ENCODE measurements at regions not wholly inside any gene's neighbourhood (a gene's known extent, or its start where the extent isn't known, plus 50 kb on each side); places are given as distances from the start of the nearest gene placed in this dataset.
"Not testable (repeated sequence)": the region's sequence is repeated elsewhere in the genome, so short reads cannot be mapped to it uniquely, and the experiment has no call there.

DNA sequence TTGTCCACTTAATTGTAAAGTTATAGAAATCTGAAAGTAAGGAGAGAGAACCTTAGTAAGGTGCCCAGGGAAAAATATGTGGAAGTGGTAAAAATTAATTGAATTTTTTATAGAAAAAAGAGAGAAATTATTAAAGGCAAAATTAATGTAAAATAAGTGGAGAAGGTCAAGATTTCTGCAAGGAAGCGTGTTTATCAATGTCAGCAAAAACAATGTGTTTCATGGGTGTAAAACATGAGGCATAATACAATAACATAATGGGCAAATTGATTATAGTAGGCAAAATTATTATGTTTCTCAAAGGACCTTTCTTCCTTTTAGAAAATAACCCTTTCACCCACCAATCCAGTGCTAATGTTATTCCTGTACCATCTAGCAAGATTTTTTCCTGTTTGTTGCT, 1520.1 kb downstream of the REEP3 start:
- TF ChIP-seq, protein P1, sequence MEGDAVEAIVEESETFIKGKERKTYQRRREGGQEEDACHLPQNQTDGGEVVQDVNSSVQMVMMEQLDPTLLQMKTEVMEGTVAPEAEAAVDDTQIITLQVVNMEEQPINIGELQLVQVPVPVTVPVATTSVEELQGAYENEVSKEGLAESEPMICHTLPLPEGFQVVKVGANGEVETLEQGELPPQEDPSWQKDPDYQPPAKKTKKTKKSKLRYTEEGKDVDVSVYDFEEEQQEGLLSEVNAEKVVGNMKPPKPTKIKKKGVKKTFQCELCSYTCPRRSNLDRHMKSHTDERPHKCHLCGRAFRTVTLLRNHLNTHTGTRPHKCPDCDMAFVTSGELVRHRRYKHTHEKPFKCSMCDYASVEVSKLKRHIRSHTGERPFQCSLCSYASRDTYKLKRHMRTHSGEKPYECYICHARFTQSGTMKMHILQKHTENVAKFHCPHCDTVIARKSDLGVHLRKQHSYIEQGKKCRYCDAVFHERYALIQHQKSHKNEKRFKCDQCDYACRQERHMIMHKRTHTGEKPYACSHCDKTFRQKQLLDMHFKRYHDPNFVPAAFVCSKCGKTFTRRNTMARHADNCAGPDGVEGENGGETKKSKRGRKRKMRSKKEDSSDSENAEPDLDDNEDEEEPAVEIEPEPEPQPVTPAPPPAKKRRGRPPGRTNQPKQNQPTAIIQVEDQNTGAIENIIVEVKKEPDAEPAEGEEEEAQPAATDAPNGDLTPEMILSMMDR (IDR thresholded peaks at IDR 0.05; ENCODE audit: insufficient read depth in 1 of 2, low read depth in 1 of 2, low read length in 1 of 2, severe bottlenecking in 1 of 2, unreplicated experiment in 1 of 2), result no peak

DNA sequence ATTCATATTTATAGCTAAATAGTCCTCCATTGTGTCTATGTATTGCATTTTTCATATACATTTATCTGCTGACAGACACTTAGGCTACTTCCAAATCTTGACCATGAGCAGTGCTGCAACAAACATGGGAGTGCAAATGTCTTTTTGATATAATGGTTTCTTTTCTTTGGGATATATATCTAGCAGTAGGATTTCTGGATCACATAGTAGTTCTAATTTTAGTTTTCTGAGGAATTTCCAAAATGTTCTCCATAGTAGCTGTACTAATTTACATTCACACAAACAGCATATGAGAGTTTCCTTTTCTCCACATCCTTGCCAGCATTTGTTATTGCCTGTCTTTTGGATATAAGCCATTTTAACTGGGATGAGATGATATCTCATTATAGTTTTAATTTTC, 1521.3 kb downstream of the REEP3 start:
- Mint-ChIP-seq H3K4me3 (ENCODE audit: unreplicated experiment) (no peak overlapping the region), H3K9me3 (ENCODE audit: unreplicated experiment) (peaks cover 21% of the 10 kb centered on the region), H3K27me3 (ENCODE audit: insufficient read depth, unreplicated experiment) (no peaks in the 10 kb centered on the region), H3K4me1 (ENCODE audit: low read depth, unreplicated experiment) (no peaks in the 10 kb centered on the region), H3K27ac (ENCODE audit: unreplicated experiment) (no peak overlapping the region), H3K36me3 (ENCODE audit: insufficient read depth, unreplicated experiment) (no peaks in the 10 kb centered on the region)
- intact Hi-C loops (cut with micrococcal nuclease; ENCODE audit: unreplicated experiment), result no loop called here
- no TSS peak for BruUV-seq (replicated peaks)
- Histone ChIP-seq H3K36me3 (ENCODE audit: control insufficient read depth, insufficient read depth, low read length) (no peaks in the 10 kb centered on the region), H3K9me3 (no peaks in the 10 kb centered on the region; the same call in 1 of the 2 replicates), H3K4me1 (no peaks in the 10 kb centered on the region), H3K4me3 (ENCODE audit: low read depth, low read length) (no peak overlapping the region), H3K27me3 (replicated peaks; ENCODE audit: control insufficient read depth, insufficient read depth, low read length) (no peaks in the 10 kb centered on the region)
- TF ChIP-seq, protein P1 (IDR thresholded peaks at IDR 0.05; ENCODE audit: insufficient read depth in 1 of 2, low read depth in 1 of 2, low read length in 1 of 2, severe bottlenecking in 1 of 2, unreplicated experiment in 1 of 2), result no peak
- DNase-seq, result no peak
- ChIA-PET CTCF (no interaction called here), POLR2A (no interaction called here)

More for the DNA sequence above, 1520.1 kb downstream of the REEP3 start:
- no peaks in the 10 kb centered on the region for H3K4me1 Mint-ChIP-seq (ENCODE audit: low read depth, unreplicated experiment)
- Histone ChIP-seq H3K36me3 (ENCODE audit: control insufficient read depth, insufficient read depth, low read length) (no peaks in the 10 kb centered on the region), H3K27me3 (replicated peaks; ENCODE audit: control insufficient read depth, insufficient read depth, low read length) (no peaks in the 10 kb centered on the region), H3K9me3 (no peaks in the 10 kb centered on the region; the same call in 1 of the 2 replicates), H3K4me3 (ENCODE audit: low read depth, low read length) (no peak overlapping the region), H3K4me1 (no peaks in the 10 kb centered on the region)
- no peaks in the 10 kb centered on the region for H3K36me3 Mint-ChIP-seq (ENCODE audit: insufficient read depth, unreplicated experiment)
- intact Hi-C loops (cut with micrococcal nuclease; ENCODE audit: unreplicated experiment), result no loop called here
- H3K27ac Mint-ChIP-seq (ENCODE audit: unreplicated experiment), result no peak overlapping the region
- peaks cover 29% of the 10 kb centered on the region for H3K9me3 Mint-ChIP-seq (ENCODE audit: unreplicated experiment)
- ChIA-PET CTCF (no interaction called here), POLR2A (no interaction called here)
- no peak for DNase-seq
- no peaks in the 10 kb centered on the region for H3K27me3 Mint-ChIP-seq (ENCODE audit: insufficient read depth, unreplicated experiment)
- H3K4me3 Mint-ChIP-seq (ENCODE audit: unreplicated experiment), result no peak overlapping the region
- no TSS peak for BruUV-seq (replicated peaks)

DNA sequence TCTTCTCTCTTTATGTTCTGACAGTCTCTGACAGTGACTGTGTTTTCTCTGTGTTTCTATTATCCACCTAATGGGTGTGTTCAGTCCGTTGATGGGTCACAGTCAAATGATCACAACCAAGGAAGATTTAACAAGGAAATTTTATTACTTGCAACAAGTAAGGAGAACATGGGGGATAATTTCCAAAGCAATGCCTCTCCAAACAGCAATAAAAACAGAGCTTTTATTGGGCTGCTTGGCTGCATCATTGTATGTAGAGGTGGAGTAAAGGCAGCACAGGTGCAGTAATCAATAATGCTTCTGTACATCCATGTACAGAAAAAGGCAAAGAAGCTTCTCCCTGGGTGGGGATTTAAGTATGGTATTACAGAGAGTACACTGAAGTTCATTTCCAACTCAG, 1525.6 kb downstream of the REEP3 start:
- H3K27me3 Mint-ChIP-seq (ENCODE audit: insufficient read depth, unreplicated experiment), result no peaks in the 10 kb centered on the region
- H3K4me3 Mint-ChIP-seq (ENCODE audit: unreplicated experiment), result no peak overlapping the region
- ChIA-PET CTCF (no interaction called here), POLR2A (no interaction called here)
- H3K36me3 Mint-ChIP-seq (ENCODE audit: insufficient read depth, unreplicated experiment), result no peaks in the 10 kb centered on the region
- no TSS peak for BruUV-seq (replicated peaks)
- peaks cover 26% of the 10 kb centered on the region for H3K9me3 Mint-ChIP-seq (ENCODE audit: unreplicated experiment)
- Histone ChIP-seq H3K4me1 (no peaks in the 10 kb centered on the region), H3K4me3 (ENCODE audit: low read depth, low read length) (no peak overlapping the region), H3K36me3 (ENCODE audit: control insufficient read depth, insufficient read depth, low read length) (no peaks in the 10 kb centered on the region), H3K27me3 (replicated peaks; ENCODE audit: control insufficient read depth, insufficient read depth, low read length) (no peaks in the 10 kb centered on the region), H3K9me3 (peaks cover 5% of the 10 kb centered on the region; the same call in 1 of the 2 replicates)
- TF ChIP-seq, protein P1 (IDR thresholded peaks at IDR 0.05; ENCODE audit: insufficient read depth in 1 of 2, low read depth in 1 of 2, low read length in 1 of 2, severe bottlenecking in 1 of 2, unreplicated experiment in 1 of 2), result no peak
- intact Hi-C loops (cut with micrococcal nuclease; ENCODE audit: unreplicated experiment), result no loop called here
- no peak for DNase-seq
- no peaks in the 10 kb centered on the region for H3K4me1 Mint-ChIP-seq (ENCODE audit: low read depth, unreplicated experiment)
- H3K27ac Mint-ChIP-seq (ENCODE audit: unreplicated experiment), result no peak overlapping the region

DNA sequence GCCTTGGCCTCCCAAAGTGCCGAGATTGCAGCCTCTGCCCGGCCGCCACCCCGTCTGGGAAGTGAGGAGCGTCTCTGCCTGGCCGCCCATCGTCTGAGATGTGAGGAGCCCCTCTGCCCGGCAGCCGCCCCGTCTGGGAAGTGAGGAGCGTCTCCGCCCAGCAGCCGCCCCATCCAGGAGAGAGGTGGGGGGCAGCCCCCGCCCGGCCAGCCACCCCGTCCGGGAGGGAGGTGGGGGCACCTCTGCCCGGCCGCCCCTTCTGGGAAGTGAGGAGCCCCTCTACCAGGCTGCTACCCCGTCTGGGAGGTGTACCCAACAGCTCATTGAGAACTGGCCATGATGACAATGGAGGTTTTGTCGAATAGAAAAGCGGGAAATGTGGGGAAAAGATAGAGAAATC, 1530.9 kb downstream of the REEP3 start:
- H3K9me3 ChIP-seq; CTCF ChIA-PET; H3K36me3 Mint-ChIP-seq (ENCODE audit: insufficient read depth, unreplicated experiment); H3K27ac Mint-ChIP-seq (ENCODE audit: unreplicated experiment); H3K27me3 ChIP-seq (replicated peaks; ENCODE audit: control insufficient read depth, insufficient read depth, low read length); POLR2A ChIA-PET; DNase-seq; H3K36me3 ChIP-seq (ENCODE audit: control insufficient read depth, insufficient read depth, low read length); H3K4me3 ChIP-seq (ENCODE audit: low read depth, low read length); H3K4me1 ChIP-seq; intact Hi-C loops (cut with micrococcal nuclease; ENCODE audit: unreplicated experiment); H3K4me1 Mint-ChIP-seq (ENCODE audit: low read depth, unreplicated experiment); H3K27me3 Mint-ChIP-seq (ENCODE audit: insufficient read depth, unreplicated experiment); H3K4me3 Mint-ChIP-seq (ENCODE audit: unreplicated experiment); BruUV-seq (replicated peaks): not testable (repeated sequence)
- H3K9me3 Mint-ChIP-seq (ENCODE audit: unreplicated experiment), result peaks cover 10% of the 10 kb centered on the region

DNA sequence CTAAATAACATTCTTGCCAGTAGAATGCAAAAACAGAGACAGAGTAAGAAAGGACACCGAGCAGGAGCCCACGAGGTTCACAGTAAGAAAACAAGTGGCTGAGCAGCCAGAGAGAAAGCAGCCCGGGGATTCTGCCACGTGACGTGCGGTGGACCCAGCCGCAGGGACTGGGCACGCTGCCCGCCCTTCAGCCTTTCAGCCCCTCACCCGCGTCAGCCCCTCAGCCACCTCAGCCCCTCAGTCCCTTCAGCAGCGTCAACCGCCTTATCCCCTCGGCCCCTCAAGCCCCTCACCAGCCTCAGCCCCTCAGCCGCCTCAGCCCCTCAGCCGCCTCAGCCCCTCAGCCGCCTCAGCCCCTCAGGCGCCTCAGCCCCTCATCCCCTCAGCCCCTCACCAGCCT, 1532.2 kb downstream of the REEP3 start:
- H3K27me3 ChIP-seq (replicated peaks; ENCODE audit: control insufficient read depth, insufficient read depth, low read length); H3K4me3 Mint-ChIP-seq (ENCODE audit: unreplicated experiment); BruUV-seq (replicated peaks); DNase-seq; intact Hi-C loops (cut with micrococcal nuclease; ENCODE audit: unreplicated experiment); H3K9me3 ChIP-seq; H3K36me3 ChIP-seq (ENCODE audit: control insufficient read depth, insufficient read depth, low read length); H3K27me3 Mint-ChIP-seq (ENCODE audit: insufficient read depth, unreplicated experiment); H3K36me3 Mint-ChIP-seq (ENCODE audit: insufficient read depth, unreplicated experiment); CTCF ChIA-PET; H3K4me3 ChIP-seq (ENCODE audit: low read depth, low read length); H3K4me1 ChIP-seq; H3K4me1 Mint-ChIP-seq (ENCODE audit: low read depth, unreplicated experiment); H3K27ac Mint-ChIP-seq (ENCODE audit: unreplicated experiment); POLR2A ChIA-PET: not testable (repeated sequence)
- H3K9me3 Mint-ChIP-seq (ENCODE audit: unreplicated experiment), result peaks cover 10% of the 10 kb centered on the region

Measured in Caco-2 (cell line).